Osteocyte (in vitro differentiated cells): ENCODE measurements at regions not wholly inside any gene's neighbourhood (a gene's known extent, or its start where the extent isn't known, plus 50 kb on each side); places are given as distances from the start of the nearest gene placed in this dataset.

ENCODE experiments used
- DNase-seq: peaks from one replicate; pipeline ENCODE4 v3.0.0; 2021; ENCODE audit warnings: mixed read lengths; ENCODE audit not compliant: unreplicated experiment; ENCODE audit errors: extremely low spot score
- H3K27ac Mint-ChIP-seq: one replicate; pipeline ENCODE4 v1.8.0; 2021; ENCODE audit warnings: mild to moderate bottlenecking, mixed read lengths; ENCODE audit not compliant: unreplicated experiment
- H3K27me3 Mint-ChIP-seq: one replicate; pipeline ENCODE4 v1.8.0; 2021; ENCODE audit warnings: mixed read lengths; ENCODE audit not compliant: unreplicated experiment
- H3K36me3 Mint-ChIP-seq: one replicate; pipeline ENCODE4 v1.8.0; 2021; ENCODE audit warnings: mixed read lengths; ENCODE audit not compliant: unreplicated experiment
- H3K4me1 Mint-ChIP-seq: one replicate; pipeline ENCODE4 v1.8.0; 2021; ENCODE audit warnings: mixed read lengths; ENCODE audit not compliant: unreplicated experiment
- H3K4me3 Mint-ChIP-seq: one replicate; pipeline ENCODE4 v1.8.0; 2021; ENCODE audit warnings: mild to moderate bottlenecking, moderate library complexity, mixed read lengths; ENCODE audit not compliant: unreplicated experiment
- H3K9me3 Mint-ChIP-seq: one replicate; pipeline ENCODE4 v1.8.0; 2021; ENCODE audit warnings: mixed read lengths; ENCODE audit not compliant: unreplicated experiment
- CTCF ChIP-seq: fragments of 200-600 bp; sonication (generic); IDR thresholded peaks from 2 replicates; pipeline ENCODE4 v1.5.0; 2021; ENCODE audit warnings: antibody characterized with exemption, mild to moderate bottlenecking, moderate library complexity

DNA sequence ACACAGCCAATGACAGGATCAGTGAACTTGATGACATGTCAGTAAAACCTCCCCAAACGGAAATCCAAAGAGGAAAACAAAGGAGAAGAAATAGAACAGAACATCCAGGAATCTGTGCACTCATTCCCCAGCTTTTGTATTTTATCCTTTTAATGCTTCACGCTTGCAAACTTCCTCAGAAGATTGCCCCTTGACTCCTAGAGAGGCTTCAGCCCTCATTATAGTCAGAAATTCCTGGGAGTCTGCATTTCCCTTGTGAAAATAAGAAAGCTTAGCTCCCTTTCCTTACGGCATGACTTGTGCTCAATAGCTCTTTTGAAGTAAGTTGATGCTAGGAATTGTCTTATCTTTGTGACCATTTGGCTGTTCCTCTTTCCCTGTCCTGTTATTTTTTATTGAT, 313.6 kb upstream of the OPRM1 start:
- Mint-ChIP-seq H3K27ac (no peak overlapping the region), H3K36me3 (no peaks in the 10 kb centered on the region), H3K27me3 (no peaks in the 10 kb centered on the region), H3K4me3 (no peak overlapping the region), H3K4me1 (peaks cover 32% of the 10 kb centered on the region), H3K9me3 (no peaks in the 10 kb centered on the region)
- DNase-seq: no peak
- TF ChIP-seq CTCF: no peak

DNA sequence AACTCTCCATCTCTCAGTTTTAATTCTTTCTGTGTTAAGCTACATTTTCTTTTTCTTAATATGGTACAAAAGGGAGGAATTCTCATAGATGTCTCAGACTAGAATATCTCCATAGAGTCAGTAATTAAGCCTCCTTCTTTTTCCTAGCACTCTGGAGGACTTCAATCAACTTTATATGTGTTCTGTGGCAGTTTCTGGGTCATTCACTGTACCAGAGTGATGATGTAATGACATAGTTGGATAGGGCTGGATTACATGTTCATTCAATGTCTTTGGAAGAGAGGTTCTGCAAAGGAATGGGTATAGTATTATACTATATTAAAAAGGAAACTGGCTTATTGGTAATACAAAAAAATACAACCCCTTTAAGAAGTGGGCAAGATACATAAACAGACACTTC, 318.3 kb upstream of the OPRM1 start:
- Mint-ChIP-seq H3K27ac (no peak overlapping the region), H3K9me3 (no peaks in the 10 kb centered on the region), H3K27me3 (no peaks in the 10 kb centered on the region), H3K4me1 (peaks cover 12% of the 10 kb centered on the region), H3K4me3 (no peak overlapping the region), H3K36me3 (no peaks in the 10 kb centered on the region)
- no peak for TF ChIP-seq CTCF
- no peak for DNase-seq

DNA sequence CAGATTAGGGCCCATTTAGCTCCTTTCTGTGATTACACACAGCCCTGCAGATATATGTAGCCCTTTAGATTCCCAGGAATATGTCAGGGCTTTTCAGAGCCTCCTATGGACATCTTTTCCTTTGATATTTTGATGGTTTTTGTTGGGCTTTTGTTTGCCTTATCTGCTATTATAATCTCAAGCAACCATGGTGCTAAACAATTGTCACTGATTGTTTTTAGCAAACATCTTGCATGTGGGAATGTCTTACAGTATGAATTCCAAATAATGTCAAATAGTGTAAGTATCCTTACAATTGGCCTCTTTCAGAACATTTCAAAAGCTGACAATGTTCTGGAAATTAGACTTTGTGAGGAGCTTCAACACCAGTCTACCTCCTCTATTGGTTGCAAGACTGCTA, 333.6 kb upstream of the OPRM1 start:
- Mint-ChIP-seq H3K36me3 (no peaks in the 10 kb centered on the region), H3K4me3 (no peak overlapping the region)

GRCh38 chr6:153702671-153703070, 336.4 kb upstream of the OPRM1 start:
- no peak for TF ChIP-seq CTCF
- H3K27ac Mint-ChIP-seq: no peak overlapping the region
- peaks cover 16% of the 10 kb centered on the region for H3K9me3 Mint-ChIP-seq

More for the DNA sequence above, 333.6 kb upstream of the OPRM1 start:
- Mint-ChIP-seq H3K4me1 (peaks cover 11% of the 10 kb centered on the region), H3K27ac (no peak overlapping the region), H3K9me3 (peaks cover 21% of the 10 kb centered on the region), H3K27me3 (no peaks in the 10 kb centered on the region)
- no peak for DNase-seq
- no peak for TF ChIP-seq CTCF

GRCh38 chr6:153698637-153699036, 340.4 kb upstream of the OPRM1 start:
- peaks cover 3% of the 10 kb centered on the region for H3K9me3 Mint-ChIP-seq
- no peaks in the 10 kb centered on the region for H3K27me3 Mint-ChIP-seq
- DNase-seq: no peak
- no peak overlapping the region for H3K4me3 Mint-ChIP-seq
- TF ChIP-seq CTCF: no peak
- peaks cover 20% of the 10 kb centered on the region for H3K4me1 Mint-ChIP-seq
- no peak overlapping the region for H3K27ac Mint-ChIP-seq
- H3K36me3 Mint-ChIP-seq: no peaks in the 10 kb centered on the region

More at GRCh38 chr6:153702671-153703070, 336.4 kb upstream of the OPRM1 start:
- Mint-ChIP-seq H3K36me3 (no peaks in the 10 kb centered on the region), H3K4me1 (peaks cover 24% of the 10 kb centered on the region), H3K27me3 (no peaks in the 10 kb centered on the region), H3K4me3 (no peak overlapping the region)
- DNase-seq: no peak
